GM19468 (cell line): ENCODE measurements at regions not wholly inside any gene's neighbourhood (a gene's known extent, or its start where the extent isn't known, plus 50 kb on each side); places are given as distances from the start of the nearest gene placed in this dataset.
"Not testable (repeated sequence)": the region's sequence is repeated elsewhere in the genome, so short reads cannot be mapped to it uniquely, and the experiment has no call there.

ENCODE experiments used
- ATAC-seq: cut with Tn5 transposase; IDR thresholded peaks from one replicate; pipeline ENCODE4 v1.9.1; 2021; ENCODE audit warnings: mild to moderate bottlenecking, moderate library complexity, moderate number of reproducible peaks; ENCODE audit not compliant: unreplicated experiment; ENCODE audit errors: extremely low read depth

- ATAC-seq = no peak
Measured at GRCh38 chr7:32694182-32694581, 197.4 kb downstream of the KBTBD2 start.

GRCh38 chr7:32691965-32692815 lies 196.9 kb downstream of the AVL9 start:
- not testable (repeated sequence) for ATAC-seq

- not testable (repeated sequence) for ATAC-seq
Measured at GRCh38 chr7:32688092-32688491, 192.8 kb downstream of the AVL9 start.

- no peak for ATAC-seq
Measured at GRCh38 chr7:32681174-32681518, 185.9 kb downstream of the AVL9 start.

GRCh38 chr7:32680259-32681173 lies 185.2 kb downstream of the AVL9 start:
- ATAC-seq = no peak

DNA sequence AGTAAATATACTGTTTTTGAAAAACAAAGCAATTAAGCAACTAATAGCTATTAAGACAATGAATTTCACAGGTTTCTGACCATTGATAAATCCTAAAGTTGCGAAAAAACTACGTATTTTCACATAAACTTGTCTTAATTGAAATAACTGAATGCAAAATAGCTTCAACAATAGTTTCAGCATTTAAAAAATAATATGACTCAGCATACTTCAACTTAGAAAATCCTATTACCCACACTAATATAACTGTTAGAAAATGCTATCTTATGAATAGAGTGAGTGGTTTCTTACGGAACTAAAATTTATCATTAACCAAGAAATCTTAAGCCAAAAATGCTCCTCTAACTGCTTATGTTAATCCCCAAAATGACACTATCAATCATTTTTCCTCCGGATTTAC lies 183.9 kb downstream of the AVL9 start:
- no peak for ATAC-seq

DNA sequence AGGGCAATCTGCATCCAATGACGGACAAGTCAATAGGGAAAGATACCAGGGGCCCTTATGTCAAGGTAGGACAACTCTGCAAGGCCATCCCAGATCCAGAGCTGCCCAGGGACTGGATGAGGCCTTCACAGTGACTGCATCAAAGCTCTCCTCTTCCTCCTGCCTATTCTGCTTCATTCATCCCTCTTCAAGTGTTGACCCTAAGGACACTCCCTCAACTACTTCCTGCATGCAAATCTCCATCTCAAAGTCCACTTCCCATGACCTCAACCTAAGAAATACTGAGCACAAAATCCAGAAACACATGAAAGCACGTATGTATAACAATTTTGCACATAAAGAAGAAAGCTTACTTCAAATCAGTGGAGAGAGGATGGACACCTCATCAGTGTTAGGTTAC lies 182.3 kb downstream of the AVL9 start:
- ATAC-seq = no peak

DNA sequence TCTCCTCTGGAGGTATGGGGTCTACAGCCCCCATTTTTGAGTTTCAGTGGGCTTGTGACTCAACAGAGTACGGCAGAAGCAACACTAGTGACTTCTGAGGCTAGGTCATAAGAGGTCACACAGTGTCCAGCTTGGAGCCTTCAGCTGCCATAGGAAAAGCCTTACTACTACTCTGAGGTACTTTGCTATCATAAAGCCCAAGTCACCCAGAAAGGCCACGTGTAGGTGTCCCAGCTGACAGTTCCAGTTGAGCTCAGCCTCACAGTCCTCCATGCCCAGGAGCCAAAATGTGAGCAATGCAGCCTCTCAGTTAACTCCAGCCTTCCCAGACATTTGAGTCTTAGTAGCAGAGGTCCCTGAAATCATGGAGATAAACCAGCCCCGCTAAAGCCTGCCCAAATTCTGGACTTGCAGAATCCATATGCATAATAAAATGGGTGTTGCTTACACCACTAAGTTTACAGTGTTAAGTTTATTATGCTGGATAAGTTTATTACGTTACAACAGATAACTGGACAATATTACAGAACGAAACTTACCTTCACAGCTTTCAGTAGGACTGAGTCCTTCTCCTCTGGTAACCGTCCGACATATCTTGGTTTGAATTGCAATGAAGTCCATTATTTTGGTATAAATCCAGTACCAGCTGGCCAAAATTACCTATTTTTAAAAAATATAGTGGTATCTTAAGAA lies 181.1 kb downstream of the AVL9 start:
- ATAC-seq = no peak

DNA sequence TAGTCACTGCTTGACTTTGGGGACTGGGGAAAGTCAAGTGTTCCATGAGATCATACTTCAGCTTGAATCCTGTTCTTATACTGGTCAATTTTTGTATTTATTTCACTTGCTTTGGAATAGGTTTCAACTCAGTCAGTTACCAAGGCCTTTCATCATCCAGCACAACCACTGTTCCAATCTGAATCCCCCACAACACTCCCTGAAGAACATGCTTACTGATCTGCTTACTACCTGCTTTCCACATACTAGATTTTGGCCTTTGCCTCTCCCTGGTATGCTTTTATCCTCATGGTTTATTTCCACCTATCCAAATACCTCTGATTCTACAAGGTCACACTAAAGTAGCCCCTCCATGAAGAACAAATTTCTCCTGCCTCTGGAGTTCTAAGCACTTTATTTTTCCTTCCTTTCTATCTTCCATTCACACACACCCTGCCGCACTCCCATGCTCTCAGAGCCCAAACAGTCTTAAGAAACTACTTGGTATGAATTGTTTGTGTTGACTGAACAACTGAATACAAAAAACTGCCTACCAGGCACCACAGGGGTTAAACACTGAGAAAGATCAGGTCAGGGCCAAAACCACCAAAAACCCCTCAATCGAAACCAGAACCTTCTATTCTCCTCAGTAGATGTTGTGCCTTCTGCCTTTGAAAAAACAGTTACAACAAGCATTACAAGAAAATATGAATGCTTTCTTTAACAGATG lies 178.1 kb downstream of the AVL9 start:
- no peak for ATAC-seq

DNA sequence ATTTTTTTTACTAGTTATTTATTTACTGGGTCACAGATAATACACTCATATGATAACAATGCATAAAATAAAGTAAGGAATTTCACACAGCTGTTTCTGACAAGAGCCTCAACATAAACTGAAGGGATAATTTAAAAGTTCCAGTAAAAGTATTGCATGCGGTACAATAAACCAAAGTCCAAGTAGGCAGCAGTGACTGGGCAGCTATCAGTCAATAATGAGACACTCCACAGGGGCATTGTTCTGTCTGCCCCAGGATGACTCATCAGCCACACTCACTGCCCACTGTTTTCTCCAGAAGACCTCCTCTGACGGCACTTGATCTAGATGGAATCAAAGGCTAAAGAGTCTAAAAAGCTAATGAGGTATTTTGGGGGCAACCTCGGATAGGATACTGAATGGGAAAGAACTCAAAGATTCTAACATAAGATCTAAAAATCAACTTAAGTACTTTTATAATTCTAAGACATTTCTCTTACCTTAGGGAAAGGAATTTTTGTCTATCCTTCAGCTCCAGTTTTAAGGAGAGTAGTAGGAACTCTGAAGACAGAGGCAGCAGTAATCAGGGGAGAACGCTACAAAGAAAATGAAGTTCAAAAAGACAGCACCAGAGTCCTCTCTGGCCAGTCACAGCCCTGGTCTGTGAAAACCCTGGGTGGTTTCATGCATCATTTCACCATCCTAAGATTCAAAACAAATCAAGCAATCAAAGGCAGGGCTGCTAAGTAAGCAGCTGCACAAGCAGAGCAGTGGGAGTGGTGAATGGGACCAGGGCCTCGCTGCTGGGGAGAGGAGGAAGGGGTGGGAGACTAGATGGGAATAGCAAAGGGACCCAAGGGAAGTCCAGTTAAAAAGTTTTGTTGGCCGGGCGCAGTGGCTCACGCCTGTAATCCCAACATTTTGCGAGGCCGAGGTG lies 175.1 kb downstream of the AVL9 start:
- ATAC-seq = no peak

GRCh38 chr7:32669173-32669870 lies 174.0 kb downstream of the AVL9 start:
- ATAC-seq = not testable (repeated sequence)

DNA sequence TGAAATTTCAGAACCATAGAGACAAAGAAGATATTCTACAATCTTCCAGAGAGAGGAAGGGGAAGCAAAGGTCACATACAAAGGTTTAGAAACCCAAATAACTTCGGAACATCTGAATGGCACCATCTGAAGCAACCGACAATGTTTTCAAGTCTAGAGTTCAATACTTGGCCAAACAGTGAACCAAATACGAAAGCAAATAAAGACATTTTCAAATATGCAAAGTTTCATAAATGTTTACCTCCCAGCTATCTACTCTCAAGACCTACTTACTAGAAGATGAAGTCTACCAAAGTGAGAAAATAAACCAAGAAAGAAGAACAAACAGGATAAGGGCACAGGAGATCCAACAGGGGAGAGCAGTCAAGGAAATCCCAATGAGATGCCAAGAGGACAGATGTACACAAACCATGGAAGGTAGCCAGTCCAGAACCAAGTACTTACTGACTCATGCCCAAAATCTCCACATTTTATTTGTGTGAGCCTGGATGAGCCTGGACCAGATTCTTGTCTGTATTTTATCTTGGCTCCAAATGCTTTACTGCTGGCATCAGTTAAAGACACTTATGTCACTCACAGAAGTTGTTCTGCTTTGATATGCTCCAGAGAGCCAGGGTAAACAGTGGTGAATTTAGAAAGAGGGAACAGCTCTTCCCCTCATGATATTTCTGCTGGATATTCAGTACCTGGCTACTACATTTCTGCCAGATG lies 173.3 kb downstream of the AVL9 start:
- not testable (repeated sequence) for ATAC-seq

DNA sequence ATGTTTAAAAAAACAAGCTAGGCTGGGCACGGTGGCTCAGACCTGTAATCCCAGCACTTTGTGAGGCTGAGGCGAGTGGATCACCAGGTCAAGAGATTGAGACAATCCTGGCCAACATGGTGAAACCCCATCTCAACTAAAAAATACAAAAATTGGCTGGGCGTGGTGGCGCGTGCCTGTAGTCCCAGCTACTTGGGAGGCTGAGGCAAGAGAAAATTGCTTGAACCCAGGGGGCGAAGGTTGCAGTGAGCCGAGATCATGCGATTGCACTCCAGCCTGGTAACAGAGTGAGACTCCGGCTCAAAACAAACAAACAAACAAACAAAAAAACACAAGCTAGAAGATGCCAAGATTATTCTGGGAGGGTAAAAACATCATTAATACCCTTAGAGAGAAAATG lies 172.3 kb downstream of the AVL9 start:
- not testable (repeated sequence) for ATAC-seq

GRCh38 chr7:32663805-32664211 lies 168.5 kb downstream of the AVL9 start:
- ATAC-seq = not testable (repeated sequence)

GRCh38 chr7:32662509-32662908 lies 167.2 kb downstream of the AVL9 start:
- not testable (repeated sequence) for ATAC-seq

DNA sequence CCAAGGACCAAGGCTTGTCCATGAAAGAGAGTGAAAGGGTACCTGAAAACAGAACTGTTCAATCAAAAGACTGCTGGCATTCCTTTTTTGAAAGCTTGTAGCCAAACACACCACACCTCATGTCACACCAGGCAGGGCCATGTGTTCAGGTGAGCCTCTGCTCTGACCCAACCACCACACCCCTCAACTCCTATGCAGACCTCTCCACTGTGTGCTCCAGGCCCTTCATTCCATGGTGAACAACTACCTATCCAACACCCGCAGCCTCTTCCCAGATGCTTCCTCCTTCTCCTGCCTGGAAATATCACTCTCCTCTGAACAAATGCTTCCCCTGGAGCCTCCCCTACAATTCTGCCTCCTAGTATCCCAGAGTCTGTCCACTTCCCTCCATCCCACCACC lies 166.6 kb downstream of the AVL9 start:
- no peak for ATAC-seq

DNA sequence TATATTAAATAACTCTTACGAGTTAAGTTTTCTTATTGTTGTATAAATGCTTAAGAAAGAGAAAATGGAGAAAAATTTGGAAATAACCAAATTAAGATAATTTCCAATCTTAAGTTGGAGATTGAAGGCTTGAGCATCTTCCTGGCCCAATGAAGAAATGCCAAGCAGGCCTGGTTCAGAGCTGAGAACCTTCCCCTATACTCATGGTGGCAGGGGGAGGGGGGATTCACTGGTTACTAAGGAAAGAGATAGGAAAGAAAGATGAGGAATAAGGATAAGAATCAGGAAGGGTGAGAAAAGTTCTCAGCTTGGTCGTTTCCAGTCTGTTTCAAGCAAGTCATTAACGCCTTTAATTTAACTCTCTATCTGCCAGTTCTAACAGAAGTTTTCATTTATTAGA lies 166.2 kb downstream of the AVL9 start:
- no peak for ATAC-seq

DNA sequence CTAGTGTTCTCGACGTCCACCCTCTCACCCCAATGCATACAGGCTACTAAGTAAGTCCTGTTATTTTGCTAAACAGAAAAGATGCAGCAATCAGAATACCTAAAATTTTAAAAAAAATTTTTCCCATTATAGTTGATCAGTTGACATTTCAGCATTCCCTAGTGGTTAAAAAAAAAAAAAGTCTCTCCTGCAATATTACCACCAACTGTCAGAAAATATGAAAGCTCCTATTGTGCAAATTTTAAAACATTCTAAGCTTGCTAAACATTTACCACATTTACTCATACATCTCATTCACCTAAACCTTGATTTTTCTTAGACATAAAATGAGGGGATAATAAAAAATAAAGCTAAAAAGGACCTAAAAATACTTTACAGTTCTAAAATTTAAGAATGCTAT lies 165.6 kb downstream of the AVL9 start:
- no peak for ATAC-seq
